Jurkat, Clone E6-1 (cell line): ENCODE measurements at regions not wholly inside any gene's neighbourhood (a gene's known extent, or its start where the extent isn't known, plus 50 kb on each side); places are given as distances from the start of the nearest gene placed in this dataset.
"Not testable (repeated sequence)": the region's sequence is repeated elsewhere in the genome, so short reads cannot be mapped to it uniquely, and the experiment has no call there.

ENCODE experiments used
- DNase-seq: peaks from one replicate; pipeline ENCODE4 v3.0.0-alpha.2; 2011; ENCODE audit warnings: low read depth, low spot score
- H3K4me3 ChIP-seq: 2 replicates; pipeline ENCODE4 v1.5.1; 2011; ENCODE audit warnings: mild to moderate bottlenecking, low read length, control low read depth, moderate library complexity

DNA sequence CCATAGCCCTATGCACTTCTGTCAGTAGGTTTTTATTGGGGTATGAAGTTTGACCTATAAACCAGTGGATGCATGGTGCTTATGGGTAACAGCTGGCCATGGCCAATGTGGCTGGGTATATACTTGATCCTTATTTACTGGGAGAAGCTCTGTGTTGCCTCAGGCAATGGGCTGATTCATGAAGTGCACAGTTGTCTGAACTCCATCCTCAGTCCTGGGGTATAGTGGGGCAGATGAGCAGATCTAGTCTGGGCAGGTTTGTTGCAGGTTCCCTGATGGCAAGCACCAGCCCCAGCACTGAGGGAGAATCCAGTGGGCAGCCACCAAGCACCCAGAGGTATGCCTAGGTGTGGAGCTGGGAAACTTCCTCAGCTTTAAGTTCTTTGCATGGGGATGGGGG lies 274.4 kb downstream of the TDRD3 start:
- no peak overlapping the region for H3K4me3 ChIP-seq
- DNase-seq: no peak

DNA sequence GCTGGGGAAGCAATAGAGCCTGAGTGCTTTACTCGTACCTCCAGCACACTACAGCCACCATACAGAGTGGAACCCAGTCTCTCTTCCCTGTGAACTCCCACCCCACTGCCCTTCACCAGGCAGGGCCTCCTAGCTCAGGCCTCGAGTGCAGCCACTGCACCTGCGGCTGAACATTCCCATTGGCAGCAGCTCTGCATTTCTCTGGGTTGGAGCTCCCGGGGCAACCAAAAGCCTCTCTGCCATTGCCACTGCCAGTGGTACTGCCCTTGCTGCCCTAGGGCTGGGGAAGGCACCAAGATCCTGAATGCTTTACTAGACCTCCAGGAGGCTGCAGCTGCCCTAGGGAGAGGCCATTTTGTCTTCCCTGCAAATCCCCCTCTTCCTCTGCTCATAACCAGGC lies 266.8 kb downstream of the TDRD3 start:
- no peak overlapping the region for H3K4me3 ChIP-seq
- DNase-seq: no peak

DNA sequence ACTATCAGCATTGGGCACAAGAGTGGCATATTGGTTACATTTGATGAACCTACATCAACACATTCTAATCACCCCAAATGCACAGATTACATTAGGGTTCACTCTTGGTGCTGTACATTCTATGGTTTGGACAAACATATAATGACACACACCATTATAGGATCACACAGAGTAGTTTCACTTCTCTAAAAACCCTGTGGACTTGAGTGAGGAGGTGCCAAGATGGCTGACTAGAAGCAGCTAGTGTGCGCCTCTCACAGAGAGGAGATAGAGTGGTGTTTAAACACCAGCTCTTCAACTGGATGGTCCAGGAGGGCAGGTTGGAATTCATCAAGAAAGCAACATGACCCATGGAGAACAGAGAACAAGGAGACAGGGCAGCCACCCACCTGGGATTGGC lies 265.6 kb downstream of the TDRD3 start:
- no peak overlapping the region for H3K4me3 ChIP-seq
- no peak for DNase-seq

DNA sequence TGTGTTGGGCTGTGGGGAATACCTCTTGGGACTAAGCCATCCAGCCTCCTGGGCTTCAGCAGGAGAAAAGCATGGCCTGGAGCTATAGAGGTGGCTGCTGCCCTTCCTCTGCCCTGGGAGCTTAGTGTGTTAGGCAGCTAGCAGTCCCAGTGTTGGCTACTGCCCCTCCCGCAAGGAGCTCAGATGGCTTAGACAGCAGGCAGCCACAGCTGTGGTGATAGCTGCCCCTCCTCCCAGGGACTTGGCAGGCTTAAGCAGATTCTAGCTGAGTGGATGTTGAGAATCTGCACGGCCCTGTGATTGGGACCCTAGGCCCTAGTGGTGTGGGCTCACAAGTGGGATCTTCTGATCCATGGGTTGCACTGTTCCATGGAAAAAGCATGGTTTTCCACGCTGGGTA lies 264.5 kb downstream of the TDRD3 start:
- no peak for DNase-seq
- no peak overlapping the region for H3K4me3 ChIP-seq

DNA sequence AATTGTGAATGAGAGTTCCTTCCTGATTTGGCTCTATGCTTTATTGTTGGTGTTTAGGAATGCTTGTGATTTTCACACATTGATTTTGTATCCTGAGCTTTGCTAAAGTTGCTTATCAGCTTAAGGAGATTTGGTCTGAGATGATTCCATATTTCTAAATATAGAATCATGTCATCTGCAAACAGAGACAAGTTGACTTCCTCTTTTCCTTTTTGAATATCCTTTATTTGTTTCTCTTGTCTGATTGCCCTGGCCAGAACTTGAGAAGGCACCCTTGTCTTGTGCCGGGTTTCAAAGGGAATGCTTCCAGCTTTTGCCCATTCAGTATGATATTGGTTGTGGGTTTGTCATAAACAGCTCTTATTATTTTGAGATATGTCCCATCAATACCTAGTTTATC lies 260.6 kb downstream of the TDRD3 start:
- not testable (repeated sequence) for DNase-seq

DNA sequence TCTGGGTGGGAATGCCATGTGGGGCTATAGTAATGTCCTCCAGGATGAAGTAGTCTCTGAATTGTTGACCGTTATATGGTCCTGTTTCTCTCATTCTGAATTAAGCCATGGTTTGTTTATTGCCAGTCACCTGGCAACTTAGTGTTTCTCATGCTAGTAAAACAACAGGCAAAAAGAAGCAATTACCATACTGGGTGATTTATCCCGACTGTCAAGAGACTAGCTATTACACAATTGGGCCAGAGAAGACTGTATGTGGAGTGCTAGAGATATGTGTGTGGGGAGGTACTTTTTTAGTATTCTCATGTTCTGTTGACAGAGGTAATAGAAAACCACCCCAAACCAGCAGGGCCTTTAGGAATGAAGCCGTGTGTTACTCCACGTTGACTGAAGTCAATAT lies 258.2 kb downstream of the TDRD3 start:
- H3K4me3 ChIP-seq: no peak overlapping the region
- no peak for DNase-seq

More for the DNA sequence above, 260.6 kb downstream of the TDRD3 start:
- not testable (repeated sequence) for H3K4me3 ChIP-seq

DNA sequence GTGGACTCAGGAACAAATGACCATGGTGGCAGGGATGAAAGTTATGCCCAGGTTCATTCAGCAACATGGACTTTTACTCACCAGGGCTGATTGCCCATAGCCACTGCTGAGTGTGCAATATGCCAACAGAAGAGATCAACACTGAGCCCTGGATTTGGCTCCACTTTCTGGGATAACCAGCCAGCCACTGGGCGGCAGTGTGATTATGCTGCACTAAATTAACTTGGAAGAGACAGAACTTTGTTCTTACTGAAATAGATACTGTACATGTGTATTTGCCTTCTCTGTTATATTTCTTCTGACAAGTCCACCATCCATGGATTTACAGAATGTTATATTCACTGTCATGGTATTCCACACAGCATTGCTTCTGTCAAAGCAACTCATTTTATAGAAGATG lies 257.4 kb downstream of the TDRD3 start:
- no peak overlapping the region for H3K4me3 ChIP-seq
- DNase-seq: no peak

DNA sequence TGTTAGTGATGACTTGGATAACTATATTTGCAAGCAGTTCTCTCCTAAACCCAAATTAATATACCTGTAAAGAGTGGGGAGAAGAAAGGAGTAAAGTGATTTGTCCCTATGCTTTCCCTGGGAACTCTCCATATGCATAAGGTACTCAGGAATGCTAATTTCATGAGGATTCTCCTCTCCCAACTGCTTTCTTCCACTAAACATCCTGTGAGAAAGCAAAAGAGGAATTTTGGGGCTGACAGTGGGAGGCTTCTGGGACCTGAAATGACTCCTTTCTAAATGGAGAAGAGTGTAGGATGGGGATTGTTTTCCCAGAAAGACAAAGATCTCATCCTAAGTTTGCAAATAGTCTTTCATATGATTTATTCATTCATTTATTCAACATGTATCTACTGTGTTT lies 250.5 kb downstream of the TDRD3 start:
- DNase-seq: no peak
- no peak overlapping the region for H3K4me3 ChIP-seq

DNA sequence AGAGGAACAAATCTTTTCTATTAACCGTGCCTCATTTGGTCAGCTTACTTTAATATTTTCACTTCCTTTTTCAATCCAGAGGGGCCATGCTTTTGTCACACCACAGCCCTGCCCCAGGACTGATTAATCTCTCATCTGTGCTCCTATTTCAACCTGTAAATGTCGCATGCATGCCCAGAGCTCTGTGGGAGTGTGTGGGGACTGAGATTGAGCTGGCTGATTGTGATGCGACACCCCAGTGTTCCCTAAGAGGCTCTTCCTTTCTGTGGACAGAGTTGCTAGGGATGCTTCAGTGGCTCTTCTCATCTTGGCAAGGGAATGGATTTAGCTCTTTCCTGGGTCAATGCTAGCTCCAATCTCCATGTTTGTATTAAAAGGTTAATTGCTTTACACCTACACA lies 249.6 kb downstream of the TDRD3 start:
- no peak overlapping the region for H3K4me3 ChIP-seq
- no peak for DNase-seq

DNA sequence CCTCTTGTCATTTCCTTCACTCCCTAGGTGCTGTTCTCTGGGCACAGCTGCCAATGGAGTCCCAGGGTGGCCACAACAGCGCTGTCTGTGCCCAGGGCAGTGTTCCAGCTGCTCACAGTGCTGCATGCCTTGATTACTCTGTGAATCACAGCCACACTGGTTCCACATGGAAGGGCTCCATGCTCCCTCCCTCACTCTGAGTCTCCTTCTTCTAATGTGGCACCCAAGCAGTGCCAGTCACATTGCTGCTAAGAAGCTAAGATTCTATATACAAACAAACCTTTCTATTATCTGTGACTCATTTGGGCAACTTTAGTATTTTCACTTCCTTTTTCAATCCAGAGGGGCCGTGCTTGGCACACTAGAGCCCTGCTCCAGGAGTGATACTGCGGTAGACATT lies 248.7 kb downstream of the TDRD3 start:
- no peak for DNase-seq
- H3K4me3 ChIP-seq: no peak overlapping the region

DNA sequence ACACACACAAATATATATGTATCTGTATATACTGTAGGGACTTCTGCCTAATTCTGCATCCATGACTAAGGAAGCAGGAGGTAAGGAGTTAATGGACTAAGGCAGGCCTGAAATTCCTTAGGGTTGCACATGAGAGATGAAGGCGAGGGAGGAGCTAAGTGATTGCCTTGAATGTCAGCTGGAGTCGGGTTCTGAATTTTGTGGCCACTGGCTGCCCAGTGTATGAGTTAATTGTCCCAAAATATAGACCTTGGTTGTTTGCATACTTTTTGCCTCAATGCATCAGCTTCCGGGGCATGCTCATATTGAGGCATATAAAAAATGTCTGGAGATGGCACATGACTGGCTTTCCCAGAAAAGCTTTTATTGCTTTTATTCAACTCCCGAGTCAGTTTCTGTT lies 245.5 kb downstream of the TDRD3 start:
- DNase-seq: no peak
- H3K4me3 ChIP-seq: no peak overlapping the region

DNA sequence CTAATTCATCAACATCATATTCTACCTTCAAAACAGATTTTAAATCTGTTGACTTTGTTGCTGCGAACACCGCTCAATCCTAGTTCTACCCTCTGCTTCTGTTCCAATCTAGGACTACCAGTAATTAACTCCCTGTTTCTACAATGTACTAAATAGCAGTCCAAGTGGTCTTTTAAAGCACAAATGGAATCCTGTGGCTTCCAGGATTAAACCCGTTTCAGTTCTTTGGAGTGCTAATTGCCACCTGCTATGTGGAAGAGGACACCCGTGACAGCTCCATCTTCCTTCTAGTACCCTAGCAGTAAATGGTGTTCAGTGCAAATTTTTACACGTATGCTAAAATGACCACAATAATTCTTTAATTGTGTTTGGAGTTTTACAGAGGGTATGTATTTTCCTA lies 232.1 kb downstream of the TDRD3 start:
- no peak overlapping the region for H3K4me3 ChIP-seq
- DNase-seq: no peak

DNA sequence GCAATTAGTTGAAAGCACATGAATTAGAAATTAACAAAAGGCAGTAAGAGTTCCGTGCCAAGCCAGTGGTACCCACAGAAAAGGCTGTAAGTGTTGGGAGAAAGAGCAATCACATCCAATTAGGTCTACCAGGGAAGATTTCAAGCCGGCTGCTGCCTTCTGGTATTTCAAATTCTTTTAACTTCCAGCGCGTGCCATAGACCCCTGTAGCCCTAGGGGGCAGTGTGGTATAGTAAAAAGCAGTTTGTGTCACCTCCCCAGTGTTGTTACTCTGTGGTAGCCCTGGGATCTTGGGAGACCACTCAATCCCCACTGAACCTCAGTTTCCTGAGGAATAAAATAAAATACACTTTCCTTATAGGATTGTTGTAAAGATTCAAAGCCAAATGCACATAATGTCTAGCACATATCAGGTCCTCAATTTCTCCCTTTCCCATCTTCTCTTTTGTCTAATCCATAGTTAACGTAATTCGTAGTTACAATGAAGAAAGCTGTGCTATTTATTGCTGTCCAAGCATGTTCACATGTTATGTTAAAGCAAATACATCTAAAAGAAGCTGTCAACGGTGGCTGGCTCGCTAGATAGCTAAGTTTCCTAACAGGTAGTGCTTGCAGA lies 230.2 kb downstream of the TDRD3 start:
- H3K4me3 ChIP-seq: no peak overlapping the region
- DNase-seq: peak; percentile 10
